Activated gamma-delta T cell treated with anti-CD3 and anti-CD28 coated beads, Interleukin-2, amount 50 U/mL, for 16 hours (primary cell): ENCODE measurements at regions not wholly inside any gene's neighbourhood (a gene's known extent, or its start where the extent isn't known, plus 50 kb on each side); places are given as distances from the start of the nearest gene placed in this dataset.
"Not testable (repeated sequence)": the region's sequence is repeated elsewhere in the genome, so short reads cannot be mapped to it uniquely, and the experiment has no call there.

Source experiments
- DNase-seq: peaks from one replicate; pipeline ENCODE4 v3.0.0-alpha.2; 2020; ENCODE audit warnings: low read depth

DNA sequence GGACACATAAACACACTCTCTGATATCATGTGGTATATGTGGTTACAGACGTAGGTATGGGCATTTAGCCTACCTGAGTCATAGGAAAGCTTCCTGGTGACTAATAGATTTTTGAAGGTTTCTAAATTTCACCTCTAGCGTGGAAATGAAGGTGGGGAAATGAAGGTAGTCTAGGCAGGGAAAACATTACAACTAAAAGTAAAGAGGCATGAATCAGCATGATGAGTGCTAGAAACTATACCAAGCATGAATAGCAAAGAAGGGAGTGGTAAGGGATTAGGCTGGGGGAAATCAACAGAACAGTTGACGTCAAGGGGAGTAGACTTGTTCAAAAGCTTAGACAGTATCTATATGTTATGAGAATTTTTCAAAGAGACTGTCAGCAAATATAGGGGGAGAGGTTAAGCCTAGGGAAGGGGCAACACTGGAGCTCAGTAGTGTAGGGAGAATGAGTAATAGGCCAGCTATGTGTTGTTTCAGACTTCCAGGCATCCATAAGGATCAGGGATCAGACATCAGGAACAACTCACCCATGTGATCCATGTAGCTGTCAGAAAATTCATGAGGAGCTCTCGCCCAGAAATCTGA lies 279.3 kb upstream of the DIPK2B start:
- no peak for DNase-seq

DNA sequence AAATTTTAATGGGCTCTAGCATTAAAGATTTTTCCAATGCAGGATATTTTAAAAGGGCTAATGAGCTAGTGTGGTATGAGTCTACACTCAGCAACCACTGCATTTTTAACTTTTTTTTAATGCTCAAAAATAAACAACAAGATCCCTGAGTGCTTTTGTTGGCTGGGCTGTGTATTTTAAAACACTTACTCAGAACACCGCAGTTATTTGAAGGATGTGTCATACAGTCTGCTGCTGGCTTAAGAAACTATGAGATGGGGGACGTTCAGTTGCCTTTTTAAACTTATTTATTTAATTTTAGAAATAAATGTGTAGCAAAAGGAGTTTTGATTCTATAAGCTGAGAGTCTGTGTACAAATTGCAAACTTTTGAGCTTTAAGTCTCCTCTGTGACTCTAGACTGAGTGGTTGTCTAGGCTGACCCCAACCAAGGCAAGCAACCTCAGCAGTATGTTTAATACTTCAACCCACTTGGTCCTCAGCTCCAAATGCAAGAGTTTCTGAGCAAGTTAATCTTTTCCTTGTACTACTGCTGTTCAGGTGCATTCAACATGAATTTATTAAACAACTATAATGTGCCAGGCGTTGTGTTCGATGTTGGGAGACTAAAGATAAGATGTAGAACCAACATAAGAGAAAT lies 278.6 kb upstream of the DIPK2B start:
- no peak for DNase-seq

DNA sequence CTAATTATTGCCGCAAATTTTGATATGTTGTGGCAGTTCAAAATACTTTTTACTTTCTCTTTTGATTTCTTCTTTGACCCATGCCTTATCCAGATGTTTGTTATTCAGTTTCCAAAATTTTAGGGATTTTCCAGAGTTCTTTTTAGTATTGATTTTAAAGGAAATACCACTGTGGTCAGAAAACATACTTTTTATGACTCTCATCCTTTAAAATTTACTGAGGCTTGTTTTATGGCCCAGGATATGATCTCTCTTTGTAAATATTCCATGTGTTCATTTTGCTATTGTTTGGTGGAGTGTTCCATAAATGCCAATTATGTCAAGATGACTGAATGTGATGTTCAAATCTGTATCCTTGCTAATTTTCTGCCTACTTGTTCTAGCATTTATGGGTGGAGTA lies 272.3 kb upstream of the DIPK2B start:
- no peak for DNase-seq

DNA sequence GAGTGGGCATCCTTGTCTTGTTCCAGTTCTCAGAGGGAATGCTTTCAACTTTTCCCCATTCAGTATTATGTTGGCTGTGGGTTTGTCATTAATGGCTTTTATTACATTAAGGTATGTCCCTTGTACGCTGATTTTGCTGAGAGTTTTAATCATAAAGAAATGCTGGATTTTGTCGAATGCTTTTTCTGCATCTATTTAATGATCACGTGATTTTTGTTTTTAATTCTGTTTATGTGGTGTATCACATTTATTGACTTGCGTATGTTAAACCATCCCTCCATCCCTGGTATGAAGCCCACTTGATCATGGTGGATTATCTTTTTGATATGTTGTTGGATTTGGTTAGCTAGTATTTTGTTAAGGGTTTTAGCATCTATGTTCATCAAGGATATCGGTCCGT lies 266.9 kb upstream of the DIPK2B start:
- not testable (repeated sequence) for DNase-seq

DNA sequence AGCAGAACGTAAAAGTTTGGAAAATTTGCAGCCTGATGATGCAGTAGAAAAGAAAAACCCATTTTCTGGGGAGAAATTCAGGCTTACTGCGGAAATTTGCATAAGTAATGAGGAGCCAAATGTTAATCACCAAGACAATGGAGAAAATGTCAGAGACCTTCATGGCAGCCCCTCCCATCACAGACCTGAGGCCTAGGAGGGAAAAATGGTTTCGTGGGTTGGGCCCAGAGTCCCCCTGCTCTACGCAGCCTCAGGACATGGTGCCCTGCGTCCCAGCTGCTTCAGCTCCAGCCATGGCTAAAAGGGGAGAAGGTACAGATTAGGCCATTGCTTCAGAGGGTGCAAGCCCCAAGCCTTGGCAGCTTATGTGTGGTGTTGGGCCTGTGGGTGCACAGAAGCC lies 255.1 kb upstream of the DIPK2B start:
- DNase-seq = not testable (repeated sequence)

DNA sequence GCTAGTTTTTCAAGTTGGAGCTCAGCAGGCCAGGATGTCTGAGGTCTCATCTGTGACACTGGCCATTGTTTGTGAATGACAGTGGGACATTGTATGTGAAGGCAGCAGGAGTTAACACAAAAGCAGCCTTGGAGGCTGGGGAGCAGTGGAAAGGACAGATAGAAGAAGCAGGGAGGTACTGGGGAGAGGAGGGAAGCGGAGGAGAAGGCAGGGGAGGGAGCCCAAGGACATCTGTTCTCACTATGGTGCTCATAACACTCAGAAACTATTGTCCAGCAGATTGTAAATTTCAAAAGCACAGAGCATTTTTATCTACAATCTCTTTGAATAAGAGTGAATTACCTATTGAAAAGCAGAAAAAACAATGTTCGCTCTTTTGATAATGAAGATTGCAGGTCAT lies 253.6 kb upstream of the DIPK2B start:
- DNase-seq = no peak

DNA sequence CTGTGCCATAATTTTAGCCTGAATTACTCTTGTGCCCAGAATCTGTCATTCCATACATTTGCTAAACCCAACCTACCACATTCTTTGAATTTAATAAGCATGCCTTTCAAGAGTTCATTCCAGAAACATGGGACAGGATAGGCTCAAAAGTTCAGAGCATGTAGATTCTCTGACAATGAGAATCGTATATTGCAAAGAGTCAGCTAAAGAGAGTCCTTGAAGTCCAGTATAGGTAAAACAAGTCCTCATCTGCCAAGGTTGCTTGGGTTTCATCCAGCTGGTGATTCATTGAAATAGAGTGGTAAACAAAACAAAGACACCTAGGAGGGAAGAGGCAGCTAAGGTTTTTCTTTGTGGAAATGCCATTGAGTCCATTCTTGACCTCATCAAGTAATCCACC lies 249.3 kb upstream of the DIPK2B start:
- no peak for DNase-seq

DNA sequence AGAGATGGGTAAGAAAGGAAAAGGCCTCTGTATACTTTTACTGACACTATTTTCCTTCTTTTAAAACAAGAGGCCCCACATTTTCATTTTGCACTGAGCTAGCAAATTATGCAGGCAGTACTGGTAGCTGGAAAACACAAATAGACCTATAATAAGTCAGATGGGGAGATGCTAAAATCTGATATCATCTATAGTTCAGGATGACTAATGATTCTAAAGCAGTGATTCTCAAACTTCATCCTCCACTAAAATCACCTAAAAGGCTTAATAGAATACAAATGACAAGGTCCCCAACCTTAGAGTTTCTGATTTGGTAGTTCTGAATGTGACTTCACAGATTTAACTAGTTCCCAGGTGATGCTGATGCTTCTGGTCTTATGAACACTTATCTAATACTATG lies 247.3 kb upstream of the DIPK2B start:
- no peak for DNase-seq

DNA sequence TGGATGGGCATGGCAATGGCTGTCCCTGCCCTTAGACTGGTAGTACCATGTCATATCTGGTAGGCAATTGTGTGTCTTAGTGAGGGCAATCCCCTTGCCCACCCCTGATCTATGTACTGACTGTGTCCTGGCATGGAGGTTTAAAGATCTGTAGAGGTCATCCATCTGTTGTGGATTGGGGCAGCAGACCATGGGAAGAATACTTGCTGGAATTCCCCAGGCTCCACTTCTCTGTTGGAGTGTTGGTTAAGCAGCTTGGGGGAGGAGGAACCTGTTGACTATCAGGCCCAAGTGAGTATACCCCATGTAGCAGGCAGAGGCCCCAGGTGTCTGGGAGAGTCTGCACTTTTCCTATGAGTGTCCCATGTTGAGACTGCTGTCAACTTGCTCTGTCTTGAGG lies 246.7 kb upstream of the DIPK2B start:
- no peak for DNase-seq

DNA sequence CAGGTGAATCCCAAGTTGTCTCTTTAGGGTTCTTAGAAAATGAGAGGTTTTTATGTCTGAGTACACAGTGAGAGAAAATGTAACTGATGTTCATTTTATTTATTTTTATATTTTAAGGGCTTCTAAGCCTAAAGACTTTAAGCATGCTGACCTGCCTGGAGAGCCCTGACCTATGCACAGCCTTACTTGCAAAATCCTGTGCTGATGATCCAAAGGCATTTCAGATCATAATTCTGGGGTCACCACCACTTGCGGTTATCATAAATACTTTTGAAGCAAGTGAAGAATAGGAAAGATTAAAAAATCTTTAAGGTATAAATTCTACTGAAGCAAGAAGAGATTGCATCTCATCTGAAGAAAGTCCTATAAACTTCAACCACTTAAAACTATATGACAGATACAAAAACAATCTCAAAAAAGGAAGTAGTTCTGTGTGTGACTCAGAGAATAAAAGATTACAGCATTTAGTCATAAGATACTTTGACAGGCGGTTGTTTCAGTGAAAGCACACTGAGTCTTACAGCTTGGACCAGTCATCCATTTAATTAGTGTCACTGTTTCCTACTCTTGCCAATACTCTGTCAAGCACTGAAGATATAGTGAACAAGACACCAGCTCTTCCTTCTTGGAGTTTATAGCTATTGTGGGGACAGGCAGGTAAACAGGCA lies 245.2 kb upstream of the DIPK2B start:
- no peak for DNase-seq

DNA sequence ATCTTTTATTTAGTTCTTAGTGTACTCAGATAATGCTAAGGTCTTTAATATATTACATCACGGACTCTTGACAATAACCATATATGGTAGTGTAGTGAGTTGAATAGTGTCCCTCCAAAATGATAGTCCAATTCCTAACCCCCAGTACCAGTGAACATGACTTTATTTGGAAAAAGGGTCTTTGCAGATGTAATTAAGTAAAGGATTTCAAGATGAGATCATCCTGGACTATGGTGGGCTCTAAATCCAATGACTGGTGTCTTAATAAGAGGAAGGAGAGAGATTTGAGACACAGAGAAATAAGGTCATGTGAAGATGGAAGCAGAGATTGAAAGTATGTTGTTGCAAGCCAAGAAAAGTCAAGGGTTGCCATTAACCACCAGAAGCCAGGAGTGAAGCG lies 236.5 kb upstream of the DIPK2B start:
- DNase-seq = no peak

DNA sequence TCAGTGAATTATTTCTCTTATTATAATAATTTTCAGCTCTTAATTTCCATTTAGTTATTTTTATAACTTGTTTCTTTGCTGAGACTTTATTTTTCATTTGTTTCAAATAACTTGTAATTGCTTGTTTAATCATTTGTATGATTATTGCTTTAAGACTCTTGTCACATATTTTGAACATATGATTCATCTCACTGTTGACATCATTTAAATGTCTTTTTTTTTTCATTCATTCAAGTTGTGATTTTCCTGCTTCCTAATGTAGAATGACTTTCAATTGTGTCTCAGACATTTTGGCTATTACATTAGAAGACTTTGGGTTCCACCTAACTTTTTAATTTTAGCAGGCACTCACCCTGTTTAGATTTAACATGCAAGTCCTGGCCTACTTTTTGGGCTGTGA lies 234.8 kb upstream of the DIPK2B start:
- no peak for DNase-seq

DNA sequence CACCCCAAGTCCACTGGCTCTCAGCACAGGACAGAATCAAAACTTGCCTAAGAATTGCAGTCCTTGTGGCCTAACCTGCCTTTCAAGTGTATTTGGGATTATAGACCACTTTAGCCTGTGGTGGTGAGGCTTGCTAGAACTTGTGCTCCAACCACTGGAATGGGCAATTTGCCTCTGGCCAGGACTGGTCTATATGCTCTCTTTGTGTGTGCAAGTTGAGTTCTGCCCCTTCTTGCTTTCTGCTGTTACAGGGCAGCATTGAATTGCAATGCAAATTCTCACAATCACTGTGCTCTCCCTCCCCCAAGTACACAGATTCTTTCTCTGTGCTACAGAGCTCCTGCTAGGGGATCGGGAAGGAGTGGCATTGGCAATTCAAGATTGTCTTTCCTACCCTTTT lies 233.6 kb upstream of the DIPK2B start:
- no peak for DNase-seq

DNA sequence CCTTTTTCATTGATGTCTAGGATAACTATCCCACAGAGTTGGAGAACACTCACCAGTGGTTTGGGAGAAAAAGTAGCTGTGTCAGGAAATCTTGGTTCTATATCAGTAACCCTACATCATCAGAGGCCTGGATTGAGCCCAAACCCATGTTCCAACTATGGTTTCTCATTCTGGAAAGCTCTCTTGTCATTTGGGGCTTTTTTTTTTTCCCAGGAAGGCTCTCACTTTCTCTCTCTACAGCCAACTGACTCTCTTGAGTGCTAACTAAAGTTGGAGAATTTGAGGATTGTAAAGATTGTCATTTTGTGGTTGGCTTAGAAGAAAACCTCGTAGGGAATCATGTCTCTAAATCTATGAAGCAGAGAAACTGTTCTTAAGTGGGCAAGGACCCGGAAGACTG lies 228.2 kb upstream of the DIPK2B start:
- no peak for DNase-seq

DNA sequence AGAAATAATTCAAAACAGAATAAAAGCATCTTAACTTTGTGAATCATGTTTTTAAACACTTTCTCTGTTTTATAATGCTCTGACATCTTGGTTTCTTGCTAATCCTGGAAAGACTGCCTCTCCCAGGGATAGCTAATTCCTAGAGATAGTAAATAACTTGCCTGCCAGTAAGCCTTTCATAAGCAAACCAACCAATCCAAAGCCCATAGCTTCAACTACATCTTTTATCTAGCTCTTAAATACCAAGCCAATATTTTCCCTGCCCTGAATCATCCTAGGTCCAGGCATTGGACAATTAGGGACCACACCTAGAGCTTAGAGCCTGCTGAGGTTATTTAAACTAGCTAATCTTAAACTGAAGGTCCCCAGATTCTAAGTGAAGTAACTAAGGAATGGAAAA lies 223.7 kb upstream of the DIPK2B start:
- DNase-seq = no peak

DNA sequence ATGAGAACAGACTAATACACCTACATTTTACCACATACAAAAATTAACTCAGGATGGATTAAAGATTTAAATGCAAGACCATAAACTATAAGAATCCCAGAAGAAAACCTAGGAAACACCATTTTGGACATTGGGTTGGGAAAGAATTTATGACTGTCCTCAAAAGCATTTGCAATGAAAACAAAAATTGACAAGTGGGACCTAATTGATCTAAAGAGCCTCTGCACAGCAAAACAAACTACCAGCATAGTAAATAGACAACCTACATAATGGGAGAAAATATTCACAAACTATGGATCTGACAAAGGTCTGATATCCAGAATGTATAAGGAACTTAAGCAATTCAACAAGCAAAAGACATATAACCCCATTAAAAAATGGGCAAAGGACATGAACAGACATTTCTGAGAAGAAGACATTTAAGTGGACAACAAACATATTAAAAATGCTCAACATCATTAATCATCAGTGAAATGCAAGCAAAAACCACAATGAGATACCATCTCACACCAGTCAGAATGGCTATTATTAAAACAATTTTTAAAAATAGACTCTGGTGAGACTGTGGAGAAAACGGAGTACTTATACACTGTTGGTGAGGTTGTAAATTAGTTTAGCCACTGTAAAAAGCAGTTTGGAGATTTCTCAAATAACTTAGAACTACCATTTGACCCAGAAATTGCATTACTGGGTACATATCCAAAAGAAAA lies 221.7 kb upstream of the DIPK2B start:
- DNase-seq = no peak

DNA sequence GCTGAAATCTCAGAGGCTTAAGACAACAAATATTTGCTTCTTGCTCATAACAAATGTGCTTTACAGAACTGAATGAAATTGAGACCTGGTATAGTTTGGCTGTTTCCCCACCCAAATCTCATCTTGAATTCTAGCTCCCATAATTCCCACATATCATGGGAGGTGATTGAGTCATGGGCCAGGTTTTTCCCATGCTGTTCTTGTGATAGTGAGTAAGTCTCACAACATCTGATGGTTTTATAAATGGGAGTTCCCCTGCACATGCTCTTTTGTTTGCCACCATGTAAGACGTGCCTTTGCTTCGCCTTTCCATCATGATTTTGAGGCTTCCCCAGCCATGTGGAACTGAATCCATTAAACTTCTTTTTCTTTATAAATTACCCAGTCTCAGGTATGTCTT lies 221.1 kb upstream of the DIPK2B start:
- no peak for DNase-seq

DNA sequence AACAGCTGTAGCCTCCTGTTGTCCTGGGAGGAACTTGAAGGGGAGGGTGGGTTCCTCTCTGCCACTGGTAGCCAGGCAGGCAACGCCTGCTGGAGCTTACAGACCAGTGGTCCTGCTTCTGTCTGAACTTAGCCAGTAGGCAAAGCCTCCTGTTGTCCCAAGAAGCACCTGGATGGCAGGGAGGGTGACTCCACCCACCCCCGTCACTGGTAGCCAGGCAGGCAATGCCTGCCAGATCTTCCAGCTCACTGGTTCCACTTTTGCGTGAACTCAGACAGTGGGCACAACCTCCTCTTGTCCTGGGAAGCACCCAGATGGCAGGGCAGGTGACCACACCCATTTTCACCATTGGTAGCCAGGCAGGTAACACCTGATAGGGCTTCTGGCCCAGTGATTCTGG lies 203.5 kb upstream of the DIPK2B start:
- no peak for DNase-seq

DNA sequence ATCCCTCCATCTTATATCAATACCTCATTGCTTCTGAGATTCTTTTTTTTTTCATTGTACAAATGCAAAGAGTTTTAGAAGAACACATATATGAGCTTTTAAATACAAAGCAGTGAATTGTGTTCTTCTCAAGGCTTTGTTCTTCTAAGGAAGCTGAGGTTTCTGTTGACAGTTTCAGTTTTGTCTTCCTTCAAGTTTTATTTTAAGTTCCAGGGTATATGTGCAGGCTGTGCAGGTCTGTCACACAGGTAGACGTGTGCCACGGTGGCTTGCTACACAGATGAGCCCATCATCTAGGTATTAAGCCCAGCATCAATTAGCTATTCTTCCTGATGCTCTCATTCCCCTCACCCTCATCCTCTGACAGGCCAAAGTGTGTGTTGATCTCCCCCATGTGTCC lies 201.2 kb upstream of the DIPK2B start:
- DNase-seq = no peak

DNA sequence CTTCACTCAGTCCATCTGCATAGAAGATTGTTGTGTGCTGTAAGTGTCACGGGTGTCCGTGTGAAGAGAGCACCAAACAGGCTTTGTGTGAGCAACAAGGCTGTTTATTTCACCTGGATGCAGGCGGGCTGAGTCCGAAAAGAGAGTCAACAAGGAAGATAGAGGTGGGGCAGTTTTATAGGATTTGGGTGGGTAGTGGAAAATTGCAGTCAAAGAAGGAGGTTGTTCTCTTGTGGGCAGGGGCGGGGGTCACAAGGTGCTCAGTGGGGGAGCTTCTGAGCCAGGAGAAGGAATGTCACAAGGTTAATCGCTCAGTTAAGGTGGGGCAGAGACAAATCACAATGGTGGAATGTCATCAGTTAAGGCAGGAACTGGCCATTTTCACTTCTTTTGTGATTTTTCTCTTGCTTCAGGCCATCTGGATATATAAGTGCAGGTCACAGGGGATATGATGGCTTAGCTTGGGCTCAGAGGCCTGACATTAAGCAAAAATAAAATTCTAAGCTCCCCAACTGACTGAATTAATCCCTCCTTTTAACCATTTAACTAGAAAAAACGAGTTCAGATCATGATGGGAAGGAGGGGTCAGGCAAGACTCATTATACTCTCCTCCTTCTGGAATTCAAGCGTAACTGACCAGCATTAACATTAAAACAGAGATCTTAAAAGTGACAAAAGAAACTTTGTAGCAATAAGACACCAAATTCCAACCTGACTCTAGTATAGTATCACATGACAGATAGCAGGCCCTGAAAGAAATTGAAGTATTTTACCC lies 200.5 kb upstream of the DIPK2B start:
- not testable (repeated sequence) for DNase-seq

DNA sequence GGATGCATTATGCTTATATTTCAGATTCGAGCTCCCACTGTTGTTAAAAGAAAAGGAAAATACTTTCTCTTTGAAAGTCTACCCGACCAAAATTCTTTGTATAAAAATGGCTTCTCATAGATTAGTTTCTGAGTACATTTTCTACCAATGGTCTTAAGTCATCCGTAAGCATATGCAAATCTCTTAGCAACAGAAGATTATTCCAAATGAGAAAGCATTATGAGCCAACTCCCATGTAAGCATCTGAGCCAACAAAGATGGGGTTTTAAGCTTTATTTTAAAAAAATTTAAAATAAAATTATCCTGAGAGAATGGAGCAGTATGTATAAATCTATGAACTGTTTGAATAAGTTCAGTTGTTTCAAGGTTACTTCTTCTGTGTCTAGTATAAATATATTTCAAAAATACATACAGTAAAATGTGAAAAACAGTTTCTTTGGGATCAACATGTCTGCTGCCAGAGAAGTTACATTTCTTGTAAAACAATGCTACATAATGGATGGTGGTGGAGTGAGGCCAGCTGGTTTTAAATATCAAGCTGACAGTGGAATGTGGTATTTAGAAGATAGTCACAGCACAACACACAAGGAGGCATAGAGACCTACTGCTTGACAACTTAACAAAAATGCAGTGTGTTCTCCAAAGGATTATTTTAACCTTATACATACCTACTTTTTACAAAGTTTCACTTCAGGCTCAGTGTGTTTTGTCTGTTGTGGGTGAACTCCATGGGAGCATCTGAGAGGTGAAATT lies 199.5 kb upstream of the DIPK2B start:
- no peak for DNase-seq

DNA sequence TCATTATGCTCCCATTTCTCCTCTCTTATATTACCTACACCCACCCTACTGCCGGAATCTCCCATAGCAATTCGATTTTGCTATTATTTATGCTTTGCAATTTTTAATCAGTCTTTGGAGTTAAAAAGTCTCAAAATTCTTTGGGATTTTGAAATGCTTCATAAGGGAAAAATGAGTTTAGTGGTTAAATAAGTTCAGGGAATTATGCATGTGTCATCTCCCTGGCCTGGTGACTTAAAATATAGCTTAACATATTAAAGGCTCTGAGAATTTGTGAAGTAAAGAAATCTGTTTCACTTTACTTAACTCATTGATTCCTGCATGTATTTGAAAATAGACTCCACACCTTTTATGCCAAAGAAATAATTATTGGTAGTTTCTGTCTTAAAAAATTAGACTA lies 185.1 kb upstream of the DIPK2B start:
- no peak for DNase-seq
